GM18870 (cell line): ENCODE measurements at regions not wholly inside any gene's neighbourhood (a gene's known extent, or its start where the extent isn't known, plus 50 kb on each side); places are given as distances from the start of the nearest gene placed in this dataset.

Source experiments
- ATAC-seq: cut with Tn5 transposase; IDR thresholded peaks from one replicate; pipeline ENCODE4 v1.9.1; 2021; ENCODE audit warnings: moderate library complexity; ENCODE audit not compliant: unreplicated experiment

DNA sequence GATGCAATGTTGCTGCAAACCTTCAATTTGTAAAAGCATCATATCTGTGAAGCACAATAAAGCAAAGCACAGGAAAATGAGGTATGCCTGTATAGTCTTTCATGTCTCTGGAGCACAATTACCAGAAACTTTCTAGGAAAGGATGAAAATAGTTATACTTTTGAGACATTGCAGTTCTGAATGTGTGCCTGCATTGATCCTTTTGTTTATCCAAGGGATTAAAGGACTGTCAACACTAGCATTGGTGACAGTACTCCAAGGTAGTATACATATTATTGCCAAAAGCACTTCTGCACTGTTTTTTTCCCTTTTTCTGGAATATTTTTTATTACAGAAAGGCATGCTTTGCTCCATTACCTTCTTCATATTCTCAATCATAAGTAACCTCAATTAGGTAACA is 476.0 kb downstream of the GABRG1 start:
- ATAC-seq, result no peak

DNA sequence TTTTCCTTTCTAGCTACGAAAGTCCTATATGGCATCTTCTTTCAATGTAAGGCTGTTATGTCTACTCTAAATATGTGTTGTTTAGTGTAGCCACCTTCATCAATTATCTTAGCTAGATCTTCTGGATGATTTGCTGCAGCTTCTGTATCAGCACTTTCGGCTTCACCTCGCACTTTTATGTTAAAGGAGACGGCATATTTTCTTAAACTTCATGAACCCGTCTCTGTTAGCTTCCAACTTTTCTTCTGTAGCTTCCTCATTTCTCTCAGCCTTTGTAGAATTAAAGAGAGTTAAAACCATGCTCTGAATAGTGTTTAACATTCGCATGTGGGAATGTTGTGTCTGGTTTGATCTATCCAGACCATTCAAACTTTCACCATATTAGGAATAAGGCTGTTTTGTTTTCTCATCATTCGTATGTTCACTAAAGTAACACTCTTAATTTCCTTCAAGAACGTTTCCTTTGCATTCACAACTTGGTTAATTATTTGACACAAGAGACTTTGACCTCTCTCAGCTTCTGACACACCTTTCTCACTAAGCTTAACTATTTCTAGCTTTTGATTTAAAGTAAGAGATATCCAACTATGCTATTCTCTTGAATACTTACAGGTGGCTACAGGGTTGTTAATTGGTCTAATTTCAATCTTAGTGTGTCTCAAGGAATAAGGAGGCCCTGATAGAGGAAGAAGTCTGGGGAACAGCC is 476.8 kb downstream of the GABRG1 start:
- ATAC-seq, result no peak

- ATAC-seq, result no peak
Measured at GRCh38 chr4:45640281-45640680, 483.6 kb downstream of the GABRG1 start.

- no peak for ATAC-seq
Measured at GRCh38 chr4:45638641-45639040, 485.2 kb downstream of the GABRG1 start.

DNA sequence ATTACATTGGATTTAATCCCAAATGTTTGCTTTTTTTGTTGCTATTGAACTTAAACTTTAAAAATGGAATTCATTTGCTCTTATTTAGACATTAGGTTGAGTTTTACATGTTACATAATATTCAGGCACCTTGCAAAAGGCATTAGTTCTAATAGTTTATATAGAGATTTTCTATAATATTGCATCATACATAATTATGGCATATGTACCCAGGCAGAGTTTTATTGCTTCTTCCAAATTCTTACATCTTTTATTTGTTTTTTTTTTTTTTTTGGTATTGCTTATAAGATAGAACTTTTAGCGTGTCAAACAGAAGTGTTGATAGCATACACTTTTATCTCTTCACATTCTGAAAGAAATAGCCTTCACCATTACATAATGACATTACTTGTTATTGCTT is 487.7 kb downstream of the GABRG1 start:
- ATAC-seq, result no peak

DNA sequence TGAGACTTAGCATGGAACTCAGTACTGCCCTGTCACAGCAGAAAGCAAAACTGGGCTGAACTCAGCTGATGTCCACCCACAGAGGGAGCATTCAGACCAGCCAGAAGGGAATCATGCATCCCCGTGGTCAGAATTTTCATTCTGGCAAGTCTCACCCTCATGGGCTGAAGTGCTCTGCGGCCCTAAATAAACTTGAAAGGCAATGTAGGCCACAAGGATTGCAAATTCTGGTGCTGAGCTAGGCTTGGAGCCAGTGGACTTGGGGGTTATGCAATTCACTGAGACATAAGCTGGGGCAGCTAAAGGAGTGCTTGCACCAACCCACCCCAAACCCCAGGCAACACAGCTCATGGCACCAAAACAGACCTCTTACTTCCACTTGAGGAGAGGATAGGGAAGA is 494.1 kb downstream of the GABRG1 start:
- no peak for ATAC-seq

GRCh38 chr4:45621971-45622370 is 501.9 kb downstream of the GABRG1 start:
- ATAC-seq, result no peak

GRCh38 chr4:45620808-45621207 is 503.0 kb downstream of the GABRG1 start:
- ATAC-seq, result no peak

- ATAC-seq, result no peak
Measured at GRCh38 chr4:45596379-45597101, 527.3 kb downstream of the GABRG1 start.

- ATAC-seq, result no peak
Measured at GRCh38 chr4:45580334-45580733, 543.5 kb downstream of the GABRG1 start.

GRCh38 chr4:45578874-45579273 is 545.0 kb downstream of the GABRG1 start:
- ATAC-seq, result no peak

- no peak for ATAC-seq
Measured at GRCh38 chr4:45576275-45576674, 547.6 kb downstream of the GABRG1 start.

DNA sequence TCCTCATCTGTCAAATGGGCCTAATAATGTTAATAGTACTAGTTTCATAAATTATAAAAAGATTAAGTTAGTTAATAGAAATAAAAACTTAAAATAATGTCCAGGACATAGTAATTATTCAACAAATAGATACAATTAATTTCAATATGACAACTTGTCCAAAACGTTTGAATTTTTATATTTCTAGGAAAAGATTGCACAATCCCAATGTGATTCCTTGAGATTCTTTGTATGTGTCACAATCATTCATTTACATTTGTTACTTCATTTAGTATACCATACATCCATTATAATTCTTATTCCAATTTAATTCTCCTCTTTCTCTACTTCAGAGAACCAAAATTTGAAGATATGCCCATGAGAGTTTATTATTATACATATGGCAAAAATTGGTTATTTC is 554.2 kb downstream of the GABRG1 start:
- ATAC-seq, result no peak

- no peak for ATAC-seq
Measured at GRCh38 chr4:45568694-45569093, 555.2 kb downstream of the GABRG1 start.

DNA sequence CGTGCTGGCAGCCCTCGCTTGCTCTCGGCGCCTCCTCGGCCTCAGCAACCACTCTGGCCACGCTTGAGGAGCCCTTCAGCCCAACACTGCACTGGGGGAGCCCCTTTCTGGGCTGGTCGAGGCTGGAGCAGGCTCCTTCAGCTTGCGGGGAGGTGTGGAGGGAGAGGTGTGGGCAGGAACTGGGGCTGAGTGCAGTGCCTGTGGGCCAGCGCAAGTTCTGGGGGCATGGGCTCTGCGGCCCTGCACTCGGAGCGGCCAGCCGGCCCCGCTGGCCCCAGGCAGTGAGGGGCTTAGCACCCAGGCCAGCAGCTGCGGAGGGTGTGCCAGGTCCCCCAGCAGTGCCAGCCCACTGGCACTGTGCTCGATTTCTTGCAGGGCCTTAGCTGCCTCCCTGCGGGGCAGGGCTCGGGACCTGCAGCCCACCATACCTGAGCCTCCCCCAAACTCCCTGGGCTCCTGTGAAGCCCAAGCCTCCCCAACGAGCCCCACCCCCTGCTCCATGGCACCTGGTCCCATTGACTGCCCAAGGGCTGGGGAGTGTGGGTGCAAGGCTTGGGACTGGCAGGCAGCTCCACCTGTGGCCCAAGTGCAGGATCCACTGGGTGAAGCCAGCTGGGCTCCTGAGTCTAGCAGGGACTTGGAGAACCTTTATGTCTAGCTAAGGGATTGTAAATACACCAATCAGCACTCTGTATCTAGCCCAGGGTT is 556.8 kb downstream of the GABRG1 start:
- no peak for ATAC-seq

DNA sequence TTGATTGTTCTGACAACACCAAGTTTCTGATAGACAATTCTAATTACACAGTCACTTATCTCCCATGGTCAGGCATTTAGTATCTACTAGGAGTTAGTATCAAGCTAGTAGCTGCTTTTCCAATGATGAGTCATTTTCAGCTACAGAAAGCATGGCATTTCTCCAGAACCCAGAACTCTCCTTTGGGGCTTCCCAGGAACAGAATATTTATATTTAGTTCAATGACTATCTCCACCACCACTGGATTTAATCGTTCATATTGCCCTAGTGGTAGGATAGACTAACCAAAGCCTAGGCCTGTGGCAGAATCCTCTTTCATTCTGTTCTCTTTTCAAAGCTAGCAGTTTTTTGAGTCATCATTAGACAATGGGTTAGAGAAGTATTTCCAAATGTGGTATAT is 569.4 kb downstream of the GABRG1 start:
- ATAC-seq, result no peak

GRCh38 chr4:45550766-45551366 is 573.0 kb downstream of the GABRG1 start:
- no peak for ATAC-seq

- peak; percentile 52 for ATAC-seq
Measured at GRCh38 chr4:45539142-45539814, 584.6 kb downstream of the GABRG1 start.

- no peak for ATAC-seq
Measured at GRCh38 chr4:45530498-45530897, 593.4 kb downstream of the GABRG1 start.

- no peak for ATAC-seq
Measured at GRCh38 chr4:45527160-45527559, 596.7 kb downstream of the GABRG1 start.

DNA sequence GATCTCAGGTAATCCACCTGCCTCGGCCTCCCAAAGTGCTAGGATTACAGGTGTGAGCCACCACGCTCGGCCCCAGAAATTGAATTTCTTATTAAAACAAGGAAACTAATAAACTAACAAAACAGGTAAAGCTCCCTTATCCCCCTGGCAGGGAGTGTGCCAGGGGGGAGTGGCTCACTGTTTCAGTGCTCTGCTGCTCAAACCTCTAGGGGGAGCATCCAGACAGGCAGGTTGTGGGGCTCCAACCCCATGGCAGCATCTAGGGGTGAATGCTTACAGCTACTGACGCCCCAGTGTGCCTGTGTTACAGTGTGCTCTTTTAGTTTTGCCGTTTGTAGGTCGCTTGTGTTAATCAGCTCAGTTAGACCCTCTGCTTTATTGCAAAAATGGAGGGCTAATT is 605.0 kb downstream of the GABRG1 start:
- no peak for ATAC-seq
